NCI-H345 (cell line): ENCODE measurements at regions not wholly inside any gene's neighbourhood (a gene's known extent, or its start where the extent isn't known, plus 50 kb on each side); places are given as distances from the start of the nearest gene placed in this dataset.

Source experiments
- DNase-seq: peaks from one replicate; lab custom pipeline; 2025; lab: John Stamatoyannopoulos, UW

- no peak for DNase-seq
These were observed 249.8 kb downstream of the SAMD5 start for GRCh38 chr6:147758303-147758702.

DNA sequence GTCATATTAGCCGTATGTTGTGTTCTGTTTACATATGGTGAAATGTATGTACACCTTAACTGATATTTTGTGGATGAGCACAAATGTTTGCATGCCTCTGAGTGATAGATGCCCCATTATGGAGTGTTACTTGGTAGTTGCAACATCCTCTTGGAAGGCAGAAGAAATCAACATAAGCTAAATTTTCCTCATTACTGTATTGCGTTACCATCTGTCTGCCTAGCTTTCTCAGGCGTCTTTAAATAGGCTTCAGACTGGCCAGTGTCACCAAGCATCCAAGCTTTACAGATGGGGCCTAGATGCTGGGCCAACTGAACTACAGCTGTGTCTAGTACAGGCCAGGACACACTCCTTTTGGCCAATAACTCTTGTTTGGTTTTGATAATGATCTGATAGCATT lies 250.6 kb downstream of the SAMD5 start:
- DNase-seq = no peak

GRCh38 chr6:147759536-147759935 lies 251.0 kb downstream of the SAMD5 start:
- DNase-seq = no peak

- DNase-seq = no peak
These were observed 257.1 kb downstream of the SAMD5 start for GRCh38 chr6:147765541-147765940.

DNA sequence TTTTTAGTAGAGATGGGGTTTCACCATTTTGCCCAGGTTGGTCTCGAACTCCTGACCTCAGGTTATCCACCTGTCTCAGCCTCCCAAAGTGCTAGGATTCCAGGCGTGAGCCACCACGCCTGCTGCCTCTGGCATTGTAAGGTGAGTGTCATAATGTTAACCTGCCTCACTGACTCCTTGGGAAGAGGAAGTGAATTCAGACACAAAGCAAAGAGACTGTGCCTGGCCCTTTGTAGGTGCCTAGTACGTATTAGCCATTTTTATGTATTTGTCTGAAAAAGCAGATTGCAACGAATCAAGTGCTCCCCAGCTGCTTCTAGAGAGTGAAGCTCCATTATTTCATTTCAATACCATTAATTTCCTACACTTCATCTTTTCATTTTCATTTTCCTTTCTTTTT lies 260.5 kb downstream of the SAMD5 start:
- DNase-seq = no peak

GRCh38 chr6:147769496-147770087 lies 261.1 kb downstream of the SAMD5 start:
- DNase-seq = no peak

DNA sequence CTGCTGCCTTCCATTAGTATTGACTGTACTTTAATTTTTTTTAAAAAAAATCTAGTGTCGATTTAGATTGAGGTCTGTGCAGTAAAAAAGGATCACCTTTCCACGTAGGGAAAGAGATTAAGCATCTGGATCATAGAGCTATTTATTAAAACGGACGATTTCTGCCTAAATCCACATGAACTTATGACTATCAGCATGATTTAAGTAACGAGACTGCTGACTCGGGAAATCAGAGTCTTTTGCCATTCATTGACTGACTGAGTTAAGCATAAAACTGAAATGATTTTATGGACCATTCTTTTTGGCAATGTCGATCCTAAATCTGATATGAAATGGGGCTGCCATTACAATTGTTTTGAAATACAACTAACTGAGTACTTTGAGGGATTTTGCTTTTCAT lies 261.7 kb downstream of the SAMD5 start:
- no peak for DNase-seq

DNA sequence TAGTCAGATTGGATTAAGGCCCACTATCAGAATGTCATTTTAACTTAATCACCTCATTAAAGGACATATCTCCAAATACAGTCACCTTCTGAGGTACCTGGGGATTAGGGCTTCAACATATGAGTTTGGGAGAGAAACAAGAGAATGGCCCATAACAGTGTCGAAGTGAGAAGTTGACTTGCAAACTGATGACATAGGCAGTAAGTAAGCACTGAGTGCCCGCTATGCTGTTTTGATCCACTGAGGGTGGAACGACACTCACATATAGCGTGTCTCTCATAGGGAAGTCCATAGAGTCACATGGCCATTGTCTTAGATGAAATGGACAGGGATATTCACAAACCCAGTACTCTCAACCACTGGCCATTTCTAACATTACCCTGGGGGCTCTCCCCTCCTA lies 264.2 kb downstream of the SAMD5 start:
- DNase-seq = no peak

DNA sequence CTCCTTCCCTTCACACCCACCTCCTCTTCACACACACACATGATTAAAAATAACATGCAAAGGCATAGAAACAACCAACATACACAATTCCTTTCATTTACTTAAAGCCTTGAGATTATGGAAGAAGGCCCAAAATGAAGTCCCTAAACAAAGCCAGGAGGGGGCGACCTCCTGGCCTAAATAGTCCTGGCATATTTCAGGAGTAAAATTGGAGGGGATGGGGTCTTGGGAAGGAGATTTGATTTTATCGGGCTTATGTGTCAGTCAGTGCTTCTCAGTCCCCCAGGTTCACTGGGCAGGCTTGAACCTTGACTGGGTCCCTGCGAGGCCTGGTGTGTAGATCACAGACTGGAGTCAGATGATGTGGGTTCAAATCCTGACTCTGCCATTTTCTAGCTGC lies 266.4 kb downstream of the SAMD5 start:
- DNase-seq = no peak

- no peak for DNase-seq
These were observed 268.2 kb downstream of the SAMD5 start for GRCh38 chr6:147776631-147777213.

- DNase-seq = no peak
These were observed 271.1 kb downstream of the SAMD5 start for GRCh38 chr6:147779624-147780023.

DNA sequence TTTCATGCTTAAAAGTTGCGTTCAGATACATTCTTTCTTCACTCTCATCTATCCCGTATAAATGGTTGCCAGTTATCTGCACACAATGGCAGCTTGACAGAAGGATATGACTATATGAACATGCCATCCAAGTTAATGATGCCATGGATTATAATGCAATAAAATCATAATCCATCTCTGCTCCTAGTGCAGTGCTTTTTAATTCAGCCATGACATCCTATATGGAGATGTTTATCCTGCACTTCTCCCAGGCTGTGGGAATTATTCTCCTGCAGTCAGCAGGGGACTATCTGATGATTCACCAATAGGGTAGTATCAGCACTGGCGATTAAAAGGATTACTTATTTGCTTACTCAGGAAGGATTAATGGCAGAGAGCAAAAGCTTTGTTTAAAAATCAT lies 273.8 kb downstream of the SAMD5 start:
- DNase-seq = no peak

GRCh38 chr6:147784371-147784770 lies 275.9 kb downstream of the SAMD5 start:
- no peak for DNase-seq

DNA sequence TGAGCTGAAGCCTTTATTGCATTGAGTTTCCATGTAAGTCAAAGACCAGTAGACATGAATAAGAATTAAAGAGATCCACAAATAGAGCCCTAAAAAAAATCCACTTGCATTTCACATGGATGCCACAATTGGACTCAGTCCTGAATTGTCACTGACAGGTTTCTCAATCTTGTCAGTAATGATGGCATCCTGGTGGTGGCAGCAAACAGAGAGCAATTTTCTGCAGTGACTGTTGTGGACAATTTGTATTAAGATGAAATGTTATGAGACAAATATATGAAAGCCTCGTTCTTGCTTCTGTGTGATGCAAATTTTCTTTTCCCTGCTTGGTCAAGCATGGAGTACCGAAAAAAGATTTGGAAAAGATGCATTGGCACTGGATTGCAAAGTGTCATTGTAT lies 278.9 kb downstream of the SAMD5 start:
- no peak for DNase-seq

DNA sequence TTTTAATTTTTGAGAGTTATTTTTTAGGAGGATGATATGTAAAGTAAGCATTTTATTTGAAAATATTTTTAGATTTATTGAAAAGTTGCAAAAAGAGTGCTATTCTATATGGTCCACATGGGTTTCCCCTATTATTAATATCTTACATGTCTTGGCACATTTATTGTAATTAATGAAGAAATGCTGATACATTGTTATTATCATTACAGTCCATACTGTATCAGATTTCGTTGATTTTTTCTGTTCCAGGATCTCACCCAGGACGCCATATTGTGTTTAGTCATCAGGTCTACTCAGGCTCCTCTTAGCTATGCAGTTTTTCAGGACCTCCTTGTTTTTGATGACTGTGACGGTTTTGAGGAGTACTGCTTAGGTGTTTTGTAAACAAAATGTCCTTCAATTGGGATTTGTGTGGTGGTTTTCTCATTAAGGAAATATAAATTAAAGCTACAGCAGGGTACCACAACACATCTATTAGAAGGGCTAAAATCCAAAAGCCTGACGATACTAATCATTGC lies 281.0 kb downstream of the SAMD5 start:
- DNase-seq = no peak

- DNase-seq = no peak
These were observed 285.6 kb downstream of the SAMD5 start for GRCh38 chr6:147793871-147794643.

DNA sequence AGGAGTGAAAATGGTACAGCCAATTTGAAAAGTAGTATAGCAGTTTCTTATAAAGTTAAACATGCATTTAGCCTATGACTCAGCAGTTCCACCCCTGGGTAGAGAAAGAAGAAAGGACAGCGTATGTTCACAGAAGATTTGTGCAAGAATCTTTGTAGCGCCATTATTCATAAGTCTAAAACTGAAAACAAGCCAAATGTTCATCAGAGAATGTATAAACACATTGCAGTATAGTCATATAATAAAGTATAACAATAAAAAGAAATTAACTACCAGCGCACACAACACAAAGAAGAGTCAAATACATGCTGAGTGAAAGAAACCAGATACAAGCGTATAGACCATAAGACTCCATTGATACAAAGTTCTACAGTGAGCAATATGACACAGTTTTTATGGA lies 294.0 kb downstream of the SAMD5 start:
- no peak for DNase-seq

DNA sequence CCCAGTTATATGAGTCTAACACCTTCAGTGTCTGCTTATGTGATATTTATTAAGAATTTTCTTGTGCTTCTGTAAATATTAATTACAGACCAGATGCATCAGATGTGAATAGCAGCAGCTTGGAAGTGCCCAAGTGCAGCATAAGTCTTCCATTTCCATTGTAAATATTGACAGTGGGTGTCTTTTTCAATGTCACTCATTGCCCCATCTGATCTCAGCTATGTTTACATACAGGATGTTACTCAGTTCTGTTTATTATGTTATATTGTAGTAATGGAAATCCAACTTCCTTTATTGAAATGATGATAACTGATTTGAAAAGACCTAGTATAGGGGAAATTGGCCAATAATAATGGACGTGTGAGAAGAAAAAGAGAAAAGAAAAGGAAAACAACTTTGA lies 296.7 kb downstream of the SAMD5 start:
- DNase-seq = no peak

GRCh38 chr6:147806697-147807096 lies 298.2 kb downstream of the SAMD5 start:
- DNase-seq = no peak

DNA sequence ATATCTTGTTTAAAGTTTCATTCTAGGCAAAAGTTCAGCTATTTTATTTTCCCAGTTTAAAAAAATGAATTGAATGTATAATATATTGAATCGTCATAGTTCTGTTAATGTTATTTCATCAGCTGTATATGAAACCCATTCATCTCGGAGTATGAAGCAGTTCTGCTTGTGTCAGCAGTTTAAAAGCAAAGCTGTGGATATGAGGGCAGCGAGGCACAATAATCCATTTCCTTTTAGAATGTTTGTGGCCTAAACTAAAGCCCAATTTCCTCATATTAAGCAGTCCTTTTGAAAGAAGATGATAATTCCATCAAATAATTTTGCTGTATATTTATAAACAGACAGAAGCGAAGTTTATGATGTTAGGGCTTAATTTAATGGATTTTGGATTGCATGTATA lies 300.1 kb downstream of the SAMD5 start:
- no peak for DNase-seq

- no peak for DNase-seq
These were observed 303.6 kb downstream of the SAMD5 start for GRCh38 chr6:147811913-147812629.

DNA sequence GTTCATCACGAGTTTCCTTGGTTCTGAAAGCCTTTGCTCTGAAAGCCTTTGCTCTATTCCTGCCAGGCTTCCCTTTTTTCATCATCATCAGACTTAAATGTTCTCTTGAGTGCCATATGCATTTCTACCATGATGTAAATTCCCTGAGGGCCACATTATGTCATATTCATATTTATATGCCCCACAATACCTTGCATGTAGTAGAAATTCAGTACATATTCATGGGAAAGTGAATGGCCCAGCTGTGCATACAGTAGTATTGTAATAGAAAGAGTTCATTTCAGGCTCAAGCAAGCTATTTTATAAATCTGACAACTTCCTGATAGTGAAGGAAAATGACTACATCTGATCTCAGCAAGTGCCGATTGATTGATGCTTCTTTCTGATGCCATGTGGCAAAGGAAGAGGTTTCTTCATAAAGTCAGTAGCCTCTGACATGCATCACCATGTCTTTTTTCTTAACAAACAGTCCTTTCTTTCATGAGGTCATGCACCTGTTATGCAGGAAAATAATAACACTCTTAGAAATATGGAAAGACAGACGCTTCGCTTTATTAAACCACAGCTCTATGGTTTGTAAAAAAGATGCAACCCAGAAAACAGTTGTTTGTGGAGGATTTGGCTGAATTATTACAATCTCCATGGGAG lies 308.7 kb downstream of the SAMD5 start:
- no peak for DNase-seq
